NCI-H2081 treated with DMSO at 0.1 percent for 48 hours (cell line): ENCODE measurements at regions not wholly inside any gene's neighbourhood (a gene's known extent, or its start where the extent isn't known, plus 50 kb on each side); places are given as distances from the start of the nearest gene placed in this dataset.
A peak's percentile ranks its signal among the peaks of the same experiment; 100 is the strongest.
"Not testable (repeated sequence)": the region's sequence is repeated elsewhere in the genome, so short reads cannot be mapped to it uniquely, and the experiment has no call there.

ENCODE experiments used
- DNase-seq: peaks from one replicate; lab custom pipeline; 2025; lab: John Stamatoyannopoulos, UW

GRCh38 chr13:50387051-50387581, 371.9 kb downstream of the KCNRG start:
- no peak for DNase-seq

- DNase-seq, result no peak
Measured at GRCh38 chr13:50388481-50388880, 373.2 kb downstream of the KCNRG start.

GRCh38 chr13:50389726-50390125, 374.5 kb downstream of the KCNRG start:
- DNase-seq, result peak; percentile 43

- DNase-seq, result no peak
Measured at GRCh38 chr13:50390503-50391248, 375.4 kb downstream of the KCNRG start.

- no peak for DNase-seq
Measured at GRCh38 chr13:50392977-50393376, 377.7 kb downstream of the KCNRG start.

GRCh38 chr13:50393628-50394027, 378.4 kb downstream of the KCNRG start:
- DNase-seq, result peak; percentile 11

- DNase-seq, result no peak
Measured at GRCh38 chr13:50396001-50396400, 380.8 kb downstream of the KCNRG start.

GRCh38 chr13:50396618-50397017, 381.4 kb downstream of the KCNRG start:
- DNase-seq, result not testable (repeated sequence)

- no peak for DNase-seq
Measured at GRCh38 chr13:50400035-50400726, 384.9 kb downstream of the KCNRG start.

GRCh38 chr13:50401049-50401505, 385.8 kb downstream of the KCNRG start:
- no peak for DNase-seq

- no peak for DNase-seq
Measured at GRCh38 chr13:50401721-50402465, 386.6 kb downstream of the KCNRG start.

GRCh38 chr13:50403311-50403710, 388.1 kb downstream of the KCNRG start:
- no peak for DNase-seq

GRCh38 chr13:50404116-50404515, 388.9 kb downstream of the KCNRG start:
- no peak for DNase-seq

GRCh38 chr13:50404769-50405168, 389.5 kb downstream of the KCNRG start:
- no peak for DNase-seq

- DNase-seq, result no peak
Measured at GRCh38 chr13:50406831-50407230, 391.6 kb downstream of the KCNRG start.

GRCh38 chr13:50408068-50408467, 392.8 kb downstream of the KCNRG start:
- no peak for DNase-seq

GRCh38 chr13:50409220-50409619, 394.0 kb downstream of the KCNRG start:
- no peak for DNase-seq

- no peak for DNase-seq
Measured at GRCh38 chr13:50410921-50411746, 395.9 kb downstream of the KCNRG start.

GRCh38 chr13:50412046-50412617, 396.9 kb downstream of the KCNRG start:
- DNase-seq, result no peak

- DNase-seq, result no peak
Measured at GRCh38 chr13:50414640-50415039, 399.4 kb downstream of the KCNRG start.

GRCh38 chr13:50415428-50415827, 400.2 kb downstream of the KCNRG start:
- DNase-seq, result no peak
